Uterus (tissue), 3 donors: ENCODE measurements at regions not wholly inside any gene's neighbourhood (a gene's known extent, or its start where the extent isn't known, plus 50 kb on each side); places are given as distances from the start of the nearest gene placed in this dataset.

Experiments
- DNase-seq, 2 donors: peaks; one replicate each; pipeline ENCODE4 v3.0.0-alpha.2; 2019 to 2020
- H3K27ac ChIP-seq, 2 donors: fragments of 200-600 bp; sonication (generic); 1 replicate in 1 of 2; 2 replicates in 1 of 2; pipeline ENCODE4 v1.5.1; 2016 to 2018
- H3K27me3 ChIP-seq, 2 donors: fragments of 200-600 bp; sonication (generic); one replicate each; pipeline ENCODE4 v1.5.1; 2018 to 2019; ENCODE audit warnings: control low read depth in 1 of 2
- H3K36me3 ChIP-seq, 2 donors: fragments of 200-600 bp; sonication (generic); one replicate each; pipeline ENCODE4 v1.5.1; 2019; ENCODE audit warnings: control low read depth in 1 of 2
- H3K4me1 ChIP-seq, 2 donors: fragments of 200-600 bp; sonication (generic); one replicate each; pipeline ENCODE4 v1.5.1; 2018 to 2019; ENCODE audit warnings: control low read depth in 1 of 2
- H3K4me3 ChIP-seq, 2 donors: fragments of 200-600 bp; sonication (generic); 1 replicate in 1 of 2; 2 replicates in 1 of 2; pipeline ENCODE4 v1.5.1; 2018 to 2019; ENCODE audit warnings: mild to moderate bottlenecking in 1 of 2
- H3K9me3 ChIP-seq, 2 donors: fragments of 200-600 bp; sonication (generic); one replicate each; pipeline ENCODE4 v1.5.1; 2019; ENCODE audit warnings: control low read depth in 1 of 2
- CTCF ChIP-seq, 4 experiments: fragments of 200-600 bp in 2 of 4; fragments of 450-650 bp in 2 of 4; sonication (generic) in 2 of 4; IDR thresholded peaks; one replicate each; pipeline ENCODE4 v1.5.1; 2016 to 2019; ENCODE audit warnings: antibody characterized with exemption in 4 of 4, mild to moderate bottlenecking in 2 of 4, moderate library complexity in 1 of 4
- POLR2A ChIP-seq, 2 donors: fragments of 450-650 bp; IDR thresholded peaks; one replicate each; pipeline ENCODE4 v1.6.1; 2016; ENCODE audit warnings: antibody characterized with exemption in 2 of 2, mild to moderate bottlenecking in 1 of 2, moderate library complexity in 1 of 2
- intact Hi-C: fragments of 100-400 bp; cut with DNase I; formaldehyde crosslinking; loops from one replicate; pipeline ENCODE4 v1.15.1; 2023; ENCODE audit warnings: low total_unique reads
- donor health status: DM: yes; HTN: yes; CAD: no.

GRCh38 chr15:62769604-62770003 is 272.9 kb upstream of the TPM1 start:
- Histone ChIP-seq H3K9me3 (no peaks in the 10 kb centered on the region), H3K27ac (no peak overlapping the region), H3K27me3 (no peaks in the 10 kb centered on the region), H3K4me1 (no peaks in the 10 kb centered on the region), H3K36me3 (no peaks in the 10 kb centered on the region), H3K4me3 (no peak overlapping the region)
- no peak for TF ChIP-seq POLR2A (IDR thresholded peaks at IDR 0.05)
- no peak for TF ChIP-seq CTCF (IDR thresholded peaks at IDR 0.05)
- intact Hi-C loops: no loop called here
- DNase-seq: no peak

- TF ChIP-seq POLR2A (IDR thresholded peaks at IDR 0.05) (no peak), CTCF (IDR thresholded peaks at IDR 0.05) (no peak)
- Histone ChIP-seq H3K27ac (no peak overlapping the region), H3K36me3 (no peaks in the 10 kb centered on the region), H3K9me3 (no peaks in the 10 kb centered on the region), H3K4me1 (no peaks in the 10 kb centered on the region), H3K27me3 (no peaks in the 10 kb centered on the region), H3K4me3 (no peak overlapping the region)
- intact Hi-C loops: no loop called here
- no peak for DNase-seq
Observed at GRCh38 chr15:62770111-62770660, 272.4 kb upstream of the TPM1 start.

GRCh38 chr15:62770752-62771151 is 271.8 kb upstream of the TPM1 start:
- Histone ChIP-seq H3K27me3 (no peaks in the 10 kb centered on the region), H3K27ac (no peak overlapping the region), H3K9me3 (no peaks in the 10 kb centered on the region), H3K4me1 (no peaks in the 10 kb centered on the region), H3K4me3 (no peak overlapping the region), H3K36me3 (no peaks in the 10 kb centered on the region)
- intact Hi-C loops: no loop called here
- DNase-seq: no peak
- no peak for TF ChIP-seq POLR2A (IDR thresholded peaks at IDR 0.05)
- TF ChIP-seq CTCF (IDR thresholded peaks at IDR 0.05): no peak

GRCh38 chr15:62771234-62771633 is 271.3 kb upstream of the TPM1 start:
- no peak for TF ChIP-seq CTCF (IDR thresholded peaks at IDR 0.05)
- TF ChIP-seq POLR2A (IDR thresholded peaks at IDR 0.05): no peak
- no peak for DNase-seq
- intact Hi-C loops: no loop called here
- Histone ChIP-seq H3K27ac (no peak overlapping the region), H3K27me3 (no peaks in the 10 kb centered on the region), H3K4me3 (no peak overlapping the region), H3K36me3 (no peaks in the 10 kb centered on the region), H3K4me1 (no peaks in the 10 kb centered on the region), H3K9me3 (no peaks in the 10 kb centered on the region)

- Histone ChIP-seq H3K4me3 (no peak overlapping the region), H3K4me1 (no peaks in the 10 kb centered on the region), H3K27me3 (no peaks in the 10 kb centered on the region), H3K9me3 (no peaks in the 10 kb centered on the region), H3K36me3 (no peaks in the 10 kb centered on the region), H3K27ac (no peak overlapping the region)
- intact Hi-C loops: no loop called here
- no peak for TF ChIP-seq CTCF (IDR thresholded peaks at IDR 0.05)
- no peak for TF ChIP-seq POLR2A (IDR thresholded peaks at IDR 0.05)
- DNase-seq: no peak
Observed at GRCh38 chr15:62773369-62774165, 269.0 kb upstream of the TPM1 start.
